ENCODE measurements at regions not wholly inside any gene's neighbourhood (a gene's known extent, or its start where the extent isn't known, plus 50 kb on each side); places are given as distances from the start of the nearest gene placed in this dataset.
"Not testable (repeated sequence)": the region's sequence is repeated elsewhere in the genome, so short reads cannot be mapped to it uniquely, and the experiment has no call there.

DNA sequence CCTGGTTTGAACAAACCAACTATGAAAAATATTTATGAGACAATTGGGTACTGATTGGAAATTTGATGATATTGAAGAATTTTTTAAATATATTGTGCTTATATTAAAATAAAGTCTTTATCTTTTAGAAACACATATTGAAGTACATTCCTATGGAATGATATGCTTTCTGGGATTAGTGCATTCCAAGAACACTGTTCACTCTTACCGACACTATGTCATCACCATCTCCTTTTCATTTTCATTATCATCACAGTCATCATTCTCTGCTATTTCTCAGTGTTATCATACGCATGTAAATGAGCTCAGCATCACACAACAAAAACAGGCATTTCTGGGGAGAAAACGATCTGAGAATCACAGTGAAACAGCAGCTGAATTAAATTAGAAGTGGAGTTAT lies 513.3 kb upstream of the CCDC196 start:
- DNase-seq: no peak

DNA sequence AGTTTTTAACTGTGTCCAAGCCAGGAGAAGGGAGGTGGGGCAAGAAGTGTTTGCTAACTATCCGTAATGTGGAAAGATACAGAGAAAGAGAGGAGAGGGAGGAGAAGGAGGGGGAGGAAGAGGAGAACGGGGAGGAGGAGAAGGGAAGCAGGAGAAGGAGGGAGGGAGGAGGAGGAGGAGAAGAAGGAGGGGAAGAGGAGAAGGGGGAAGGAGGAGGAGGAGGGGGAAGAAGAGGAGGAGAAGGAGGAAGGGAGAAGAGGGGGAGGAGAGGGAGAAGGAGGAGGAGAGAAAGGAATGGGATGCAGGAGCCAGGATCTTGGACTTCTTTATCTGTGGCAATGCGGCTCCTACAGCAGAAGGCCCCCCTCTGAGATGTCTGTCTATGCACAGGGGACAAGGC lies 510.3 kb upstream of the CCDC196 start:
- no peak for DNase-seq

DNA sequence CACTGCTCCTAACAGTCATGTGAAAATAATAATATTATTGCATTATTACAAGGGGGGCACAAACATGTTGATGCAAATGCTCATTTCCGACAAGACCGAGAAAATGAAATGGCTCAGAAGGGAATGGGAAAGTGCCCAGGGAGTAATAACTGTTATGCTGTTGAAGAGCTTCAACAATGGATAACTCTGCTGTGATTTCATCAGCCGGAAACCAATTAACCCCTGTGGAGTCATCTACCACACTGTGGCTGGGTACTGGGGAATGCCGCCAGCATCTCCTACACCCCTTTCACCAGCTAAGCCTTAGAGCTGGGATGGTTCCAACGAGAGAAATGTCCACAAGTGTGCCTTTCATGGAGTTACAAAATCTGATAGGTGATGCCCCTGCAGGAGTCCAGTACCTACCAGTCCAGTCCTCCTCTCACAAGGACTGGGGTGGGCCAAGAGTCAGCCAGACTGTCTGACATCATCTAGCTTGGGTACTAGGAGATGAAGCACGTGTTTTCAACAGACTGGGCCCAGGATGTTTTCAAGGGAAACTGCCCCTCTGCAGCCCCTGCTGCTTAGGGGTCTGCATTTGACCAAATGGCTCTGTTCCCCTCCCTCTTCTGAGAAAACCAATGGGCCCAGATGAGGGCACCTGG lies 509.3 kb upstream of the CCDC196 start:
- no peak for DNase-seq

DNA sequence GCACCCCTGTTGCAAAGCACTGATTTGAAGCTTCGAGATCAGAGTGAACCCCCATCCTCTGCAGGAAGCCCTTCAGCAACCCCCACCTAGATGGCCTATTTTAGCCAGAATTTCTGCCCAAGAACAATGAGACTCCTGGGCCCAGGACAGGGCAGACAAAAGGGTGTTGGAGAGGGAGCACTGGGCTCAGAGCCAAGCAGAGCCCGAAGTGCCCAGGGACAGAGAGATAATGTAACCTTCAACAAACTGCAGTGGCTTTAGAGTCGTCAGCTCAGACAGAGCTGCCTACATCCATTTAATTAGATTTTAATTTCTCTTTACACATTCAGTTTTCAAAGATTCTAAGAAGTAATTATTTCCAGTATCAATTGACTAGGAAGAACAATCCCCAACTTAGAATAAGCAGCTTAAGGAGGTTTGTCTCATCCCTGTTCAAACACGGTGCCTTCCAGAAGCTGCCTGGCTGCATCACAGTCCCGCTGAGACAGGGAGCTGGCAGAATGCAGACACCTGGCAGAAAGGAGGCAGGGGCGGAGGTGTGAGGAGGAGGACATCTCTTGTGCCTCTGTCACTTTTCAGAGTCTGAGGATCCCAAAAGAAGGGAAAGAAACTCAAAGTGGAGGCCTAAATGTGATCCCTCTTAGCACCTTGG lies 504.9 kb upstream of the CCDC196 start:
- DNase-seq: no peak

DNA sequence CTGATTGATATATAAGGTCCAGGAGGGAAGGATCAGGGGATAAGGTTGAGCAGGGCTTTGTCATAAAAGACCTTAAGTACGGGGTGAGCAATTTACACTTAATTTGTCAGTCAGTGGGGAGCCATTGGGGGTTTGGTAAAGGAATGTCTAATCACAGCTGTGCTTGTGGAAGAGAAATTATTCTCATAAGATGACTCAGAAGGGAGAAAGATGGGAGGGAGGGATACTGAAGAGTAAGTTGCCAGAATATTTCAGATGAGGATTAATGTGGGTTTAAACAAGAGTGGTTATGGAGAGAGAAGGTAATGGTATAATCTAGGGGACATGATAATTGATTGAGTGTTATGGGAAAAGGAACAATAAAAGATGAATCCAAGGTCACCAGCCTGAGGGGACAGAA lies 500.1 kb upstream of the CCDC196 start:
- no peak for DNase-seq

DNA sequence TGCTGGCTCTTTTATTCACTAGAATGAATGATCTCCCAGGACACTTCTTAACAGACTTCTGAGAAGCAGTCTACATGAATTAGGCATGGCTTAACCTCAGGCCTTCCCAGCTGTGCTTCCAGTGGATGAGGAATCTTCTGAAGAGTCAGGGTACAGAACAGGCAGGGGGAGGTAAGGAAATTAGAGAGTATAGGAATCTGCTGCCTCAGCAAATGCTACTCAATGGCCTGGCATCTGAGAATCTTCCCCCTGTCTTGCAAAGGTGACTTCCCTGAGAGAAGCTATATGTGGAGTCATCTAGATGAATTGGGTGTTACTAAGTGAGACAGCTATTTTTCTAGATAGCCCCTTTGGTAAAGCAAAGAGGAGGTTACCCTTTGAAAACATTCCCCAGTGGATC lies 496.2 kb upstream of the CCDC196 start:
- DNase-seq: no peak

DNA sequence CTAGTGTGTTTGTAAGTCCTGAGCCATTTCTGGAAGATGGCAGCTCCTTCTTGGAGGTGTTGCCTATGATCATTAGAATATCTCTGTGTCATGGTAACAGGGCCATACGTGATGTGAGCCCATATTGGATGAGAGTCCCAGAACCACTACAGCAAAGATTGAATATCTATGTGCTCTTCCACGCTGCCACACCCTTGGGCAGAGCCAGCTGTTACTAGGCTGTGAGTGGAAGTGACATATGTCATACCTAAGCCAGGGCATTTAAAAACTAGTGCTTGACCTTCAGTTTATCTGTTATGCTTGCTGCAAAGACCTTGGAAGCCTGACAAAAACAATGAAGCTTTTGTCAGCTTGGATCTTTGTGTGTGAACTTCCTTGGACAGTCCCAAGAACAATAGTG lies 495.1 kb upstream of the CCDC196 start:
- no peak for DNase-seq

DNA sequence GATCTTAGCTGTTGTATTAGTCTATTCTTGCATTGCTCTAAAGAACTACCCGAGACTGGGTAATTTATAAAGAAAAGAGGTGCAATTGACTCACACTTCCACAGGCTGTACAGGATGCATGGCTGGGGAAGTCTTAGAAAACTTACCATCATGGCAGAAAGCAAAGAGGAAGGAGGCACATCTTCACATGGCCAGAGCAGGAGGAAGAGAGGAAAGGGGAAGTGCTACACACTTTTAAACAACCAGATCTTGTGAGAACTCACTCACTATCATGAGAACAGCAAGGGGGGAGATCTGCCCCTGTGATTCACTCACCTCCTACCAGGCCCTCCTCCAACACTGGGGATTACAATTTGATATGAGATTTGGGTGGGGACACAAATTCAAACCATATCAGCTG lies 494.2 kb upstream of the CCDC196 start:
- DNase-seq: not testable (repeated sequence)

DNA sequence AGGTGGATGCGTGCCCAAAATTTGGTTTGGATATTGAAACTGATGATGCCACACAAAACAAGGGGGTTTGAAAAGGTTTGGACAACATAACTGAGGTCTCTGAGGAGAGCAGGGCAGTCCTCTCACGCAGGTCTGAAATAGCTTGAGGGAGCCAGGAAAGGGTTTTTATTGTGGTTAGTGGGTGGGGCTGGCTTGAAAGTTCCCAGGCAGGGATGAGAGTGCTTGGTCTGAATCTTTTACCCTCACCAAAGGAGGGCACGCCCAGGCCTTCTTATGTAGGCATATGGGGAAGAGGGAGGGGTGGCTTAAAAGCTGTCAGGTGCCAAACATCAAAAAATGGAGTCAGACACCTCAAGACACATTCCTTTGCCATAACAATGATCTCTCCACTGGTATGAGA lies 493.1 kb upstream of the CCDC196 start:
- DNase-seq: no peak

DNA sequence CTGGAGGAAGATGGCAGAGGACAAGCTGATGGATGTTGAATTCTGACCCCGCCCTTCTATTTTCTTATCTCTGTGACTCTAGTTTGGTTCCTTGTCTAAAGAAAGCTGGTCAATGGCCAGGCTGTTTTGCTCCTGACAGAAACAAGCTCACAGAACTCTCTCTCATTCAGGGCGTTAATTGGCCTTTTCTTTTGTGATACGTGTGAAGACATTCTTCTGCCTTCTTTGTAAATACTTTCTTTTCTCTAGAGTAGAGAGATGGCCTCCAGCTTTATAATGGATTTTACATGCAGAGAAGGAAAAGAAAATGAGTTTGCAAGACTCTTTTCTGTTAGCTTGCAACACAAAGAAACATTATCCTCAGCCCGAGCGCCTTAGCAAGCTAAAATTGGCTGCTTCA lies 492.2 kb upstream of the CCDC196 start:
- no peak for DNase-seq

DNA sequence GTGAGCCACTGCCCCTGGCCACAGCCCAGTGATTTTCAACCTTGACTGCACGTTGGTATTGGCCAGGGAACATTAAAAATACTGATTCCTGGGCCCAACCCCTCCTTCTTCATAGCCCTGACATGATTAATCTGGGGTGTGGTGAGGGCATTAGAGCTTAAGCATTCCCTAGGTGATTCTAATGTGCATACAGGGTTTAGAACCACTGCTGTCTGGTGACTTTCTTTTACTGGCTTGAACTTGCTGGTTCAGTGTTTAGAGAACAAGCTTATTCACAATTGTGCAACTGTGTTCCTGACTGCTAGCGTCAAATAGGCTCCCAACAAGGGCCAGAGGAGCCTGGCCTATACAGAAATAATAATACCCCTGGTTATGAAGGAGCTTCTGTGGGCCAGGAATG lies 488.8 kb upstream of the CCDC196 start:
- no peak for DNase-seq

DNA sequence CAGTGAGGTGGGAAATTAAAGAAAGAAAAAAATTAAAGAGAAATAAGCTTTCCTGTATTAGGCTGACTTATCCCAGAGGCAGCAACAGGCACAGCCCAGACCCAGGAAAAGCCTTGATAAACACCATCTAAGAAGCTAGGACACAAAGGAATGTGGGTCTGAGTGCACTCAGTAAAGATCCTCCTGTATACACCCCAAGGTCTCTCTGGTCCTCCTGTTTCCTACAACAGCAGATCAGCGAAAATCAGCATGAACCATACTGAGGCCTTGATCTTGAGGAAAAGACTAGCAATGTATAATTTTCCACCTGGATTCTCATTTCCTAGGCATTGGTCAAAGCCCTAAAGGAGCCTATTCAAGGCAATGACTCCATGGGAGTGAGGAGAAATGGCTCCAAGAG lies 486.3 kb upstream of the CCDC196 start:
- no peak for DNase-seq

DNA sequence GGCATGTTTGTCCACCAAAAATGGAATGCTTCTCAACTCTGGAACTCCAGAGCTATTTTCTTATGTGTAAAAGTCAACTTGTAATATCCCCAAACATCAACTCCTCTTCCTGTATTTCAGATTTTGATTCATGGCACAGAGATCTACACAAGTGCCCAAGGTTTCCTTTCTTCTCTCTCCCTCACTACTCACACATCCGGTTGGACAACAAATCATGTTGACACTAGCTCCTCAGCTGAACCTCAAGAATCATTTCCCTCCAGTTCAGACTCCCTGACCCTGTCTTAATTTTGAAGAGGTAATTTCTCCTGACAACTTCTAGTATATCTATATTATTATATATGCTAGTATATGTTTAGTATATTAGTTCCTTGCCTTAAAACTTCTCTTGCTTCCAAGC lies 485.4 kb upstream of the CCDC196 start:
- DNase-seq: no peak

DNA sequence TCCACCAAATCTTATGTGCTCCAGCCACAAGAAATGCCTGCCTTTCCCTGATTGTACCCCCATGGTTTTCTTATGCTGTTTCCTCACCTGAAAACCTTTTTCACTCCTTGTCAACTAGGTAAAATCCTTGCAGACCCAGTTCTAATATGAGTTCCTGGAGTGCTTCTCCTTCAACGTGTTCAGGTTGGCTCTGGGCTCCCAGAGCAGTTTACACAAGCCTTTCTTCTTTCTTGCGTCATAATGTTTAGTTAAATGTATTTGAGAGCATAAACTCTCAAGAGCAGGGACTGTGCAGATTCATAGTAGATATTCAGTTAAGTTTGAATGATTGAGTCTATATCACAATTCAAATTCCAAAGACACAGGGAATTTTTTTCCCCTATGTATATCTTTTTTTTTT lies 484.8 kb upstream of the CCDC196 start:
- DNase-seq: no peak

DNA sequence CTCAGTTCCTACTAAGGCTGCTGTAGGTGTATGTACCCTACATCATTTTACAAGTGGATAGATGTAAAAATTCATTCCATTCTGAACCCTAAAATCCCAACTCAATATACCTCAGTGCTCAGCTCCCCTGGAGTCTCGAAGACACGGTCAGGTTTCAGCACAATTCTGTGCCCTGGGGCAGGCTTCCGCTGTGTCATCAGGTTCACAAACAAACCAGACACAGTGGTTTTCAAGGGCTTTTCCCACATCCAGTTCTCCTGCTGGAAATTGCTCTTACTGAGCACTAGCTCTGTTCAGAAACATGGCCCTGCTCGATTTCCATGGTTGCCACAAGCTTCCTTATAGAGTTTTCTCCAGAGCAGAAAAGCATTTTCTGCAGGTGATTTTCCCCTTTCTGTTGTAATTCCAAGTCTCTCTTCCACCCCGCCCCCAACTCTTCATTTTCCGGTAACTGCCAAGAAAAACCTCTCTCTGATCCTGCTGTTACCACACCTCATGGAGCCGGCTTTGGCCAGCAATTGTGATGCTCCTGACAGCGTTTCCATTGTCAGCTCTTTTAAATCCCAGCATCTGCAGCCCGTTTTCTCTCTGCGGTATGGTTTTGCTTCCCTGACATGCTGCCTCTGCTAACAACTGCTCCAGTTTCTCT lies 483.0 kb upstream of the CCDC196 start:
- no peak for DNase-seq

DNA sequence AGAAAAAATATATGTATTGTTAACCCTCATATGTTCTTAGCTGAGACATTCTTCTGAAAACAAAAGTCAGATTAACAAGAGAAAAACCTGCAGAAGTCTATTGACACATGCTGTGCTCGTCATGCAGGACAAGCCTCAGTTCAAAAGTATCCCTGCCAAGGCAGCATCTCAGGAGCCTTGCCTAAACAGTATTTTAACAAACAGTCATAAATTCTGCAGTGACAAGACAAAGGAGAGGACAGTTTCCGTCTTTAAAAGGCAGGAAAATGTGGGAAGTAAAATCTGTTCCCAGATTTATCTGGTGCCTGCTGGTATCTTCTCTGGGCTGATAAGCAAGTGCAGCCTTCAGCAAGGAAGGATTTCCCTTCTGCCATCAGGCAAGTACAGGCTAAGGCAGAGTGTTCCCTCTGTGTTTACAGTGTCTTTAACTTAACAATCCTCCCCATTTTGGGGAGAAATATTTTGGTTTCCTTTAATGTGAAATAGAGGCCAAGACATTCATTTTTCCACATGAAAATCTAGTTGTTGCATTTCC lies 480.2 kb upstream of the CCDC196 start:
- no peak for DNase-seq

DNA sequence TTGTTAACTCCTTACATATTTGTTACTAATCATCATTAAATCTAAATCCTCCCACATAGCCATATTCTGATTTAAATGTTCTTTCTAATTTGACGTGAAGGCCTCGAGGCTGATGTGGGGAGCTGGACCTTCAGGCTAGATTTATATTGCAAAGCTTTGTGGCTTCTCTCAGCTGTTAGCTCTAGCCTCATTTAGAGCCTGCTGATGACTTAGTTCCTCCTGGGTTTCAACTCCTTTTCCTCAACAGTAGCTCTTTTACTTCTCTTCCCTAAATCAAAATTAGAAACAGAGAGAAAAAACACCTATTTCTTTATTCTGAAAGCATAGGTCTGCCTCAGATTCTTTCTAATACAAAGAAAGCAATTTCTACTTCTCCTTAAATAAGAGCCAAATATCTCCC lies 477.5 kb upstream of the CCDC196 start:
- DNase-seq: no peak

DNA sequence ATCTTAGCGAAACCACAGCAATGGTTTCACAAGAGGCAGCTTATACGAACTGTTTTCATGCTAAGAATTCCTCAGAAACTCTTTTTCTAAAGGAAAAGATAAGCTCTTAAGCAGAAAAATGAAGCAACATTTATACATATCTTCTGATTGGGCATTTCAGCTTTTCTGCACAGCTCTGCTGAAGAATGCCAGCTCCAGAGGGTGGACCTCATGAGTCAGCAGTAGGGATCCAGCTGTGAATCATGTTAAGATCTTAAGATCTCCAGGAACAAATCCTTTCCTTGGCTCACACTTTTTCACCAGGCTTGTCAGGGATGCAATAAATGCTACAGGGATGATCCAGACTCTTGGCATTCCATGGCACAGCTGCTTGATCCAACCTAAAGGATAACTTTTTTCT lies 477.1 kb upstream of the CCDC196 start:
- no peak for DNase-seq

DNA sequence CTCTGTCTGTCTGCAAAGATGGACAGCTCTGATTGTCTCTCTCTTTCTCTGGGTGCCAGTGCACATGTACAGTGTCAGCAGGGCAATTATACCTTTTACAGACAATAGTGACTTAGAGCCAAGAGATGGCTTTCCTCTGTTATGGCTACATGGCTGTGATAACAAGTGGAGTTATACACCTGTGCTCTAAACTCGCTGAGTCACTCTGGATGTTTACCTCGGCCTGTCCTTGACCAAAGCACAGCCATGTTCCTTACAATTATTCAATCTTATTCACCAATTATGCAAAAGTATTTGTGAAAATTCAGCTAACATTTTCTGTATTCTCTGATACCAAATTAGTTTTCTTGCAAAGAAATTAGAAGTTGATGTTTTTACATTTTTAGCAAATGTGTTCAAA lies 475.5 kb upstream of the CCDC196 start:
- DNase-seq: no peak

DNA sequence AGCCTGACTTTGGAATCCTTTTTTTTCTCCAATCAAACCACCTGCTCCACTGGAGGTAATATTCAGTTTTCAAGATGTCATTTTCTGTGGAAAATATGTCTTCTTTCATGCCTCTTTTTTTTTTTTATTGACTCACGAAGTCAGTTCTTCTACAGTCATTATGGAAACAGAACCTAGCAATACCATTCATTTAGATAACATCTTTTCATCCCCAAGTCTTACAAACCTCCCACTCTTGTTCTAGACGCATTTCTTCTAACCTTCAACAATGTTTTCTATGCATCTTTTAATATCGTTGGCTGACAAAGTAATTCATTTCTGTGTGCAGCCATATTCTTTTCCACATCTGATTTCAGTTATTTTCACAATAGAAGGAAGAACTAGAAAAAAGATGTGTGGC lies 474.3 kb upstream of the CCDC196 start:
- no peak for DNase-seq

DNA sequence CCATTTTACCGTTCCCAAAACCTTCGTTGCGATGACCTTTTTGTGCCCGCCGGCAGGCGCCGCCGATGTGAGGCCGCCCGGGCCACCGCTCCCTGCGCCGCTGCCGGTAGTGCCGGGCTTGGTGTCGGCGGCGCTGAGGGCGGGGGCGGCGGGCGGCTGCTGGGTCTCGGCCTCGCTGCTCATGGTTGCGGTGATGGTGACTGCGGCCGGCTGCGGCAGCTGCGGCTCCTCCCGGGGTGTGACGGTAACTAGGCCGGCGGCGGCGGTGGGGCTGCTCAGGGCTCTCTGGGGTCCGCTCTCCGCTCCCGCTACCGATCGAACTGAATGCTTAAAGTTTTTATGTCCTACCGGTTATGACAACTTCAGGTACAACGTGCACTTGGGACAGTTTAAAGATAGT lies 472.6 kb upstream of the CCDC196 start:
- not testable (repeated sequence) for DNase-seq

DNA sequence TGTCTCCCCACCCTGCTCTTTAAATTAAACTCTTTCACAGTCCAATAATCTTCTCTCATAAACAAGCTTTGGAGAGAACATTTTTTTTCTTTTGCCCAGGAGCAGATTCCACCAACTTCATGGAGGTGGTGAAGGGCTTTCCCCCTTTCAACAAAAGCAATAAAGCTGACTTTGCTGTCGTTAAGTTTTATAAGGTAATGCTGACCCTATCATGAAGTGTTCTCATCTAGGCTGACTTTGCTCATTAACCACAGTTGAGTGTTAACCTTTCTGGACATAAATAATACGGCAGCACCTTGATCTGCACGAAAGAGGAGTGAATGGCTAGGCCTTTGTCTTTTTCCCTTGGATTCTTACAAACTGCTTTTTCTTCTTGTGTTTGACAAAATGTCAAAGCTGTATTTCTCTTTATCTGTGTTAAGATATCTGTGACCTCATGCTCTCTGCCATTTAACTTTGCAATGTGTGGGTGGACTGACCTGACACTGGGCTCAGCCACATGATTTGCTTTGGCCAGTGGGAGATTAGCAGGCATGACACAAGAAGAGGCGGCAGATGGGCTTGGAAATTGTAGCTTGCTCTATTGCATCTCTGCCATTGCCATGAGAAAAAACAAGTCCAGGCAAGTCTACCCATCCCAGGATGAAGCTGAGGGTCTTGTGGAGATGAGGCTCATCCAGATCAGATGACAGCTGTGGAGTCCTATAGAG lies 470.9 kb upstream of the CCDC196 start:
- DNase-seq: no peak

DNA sequence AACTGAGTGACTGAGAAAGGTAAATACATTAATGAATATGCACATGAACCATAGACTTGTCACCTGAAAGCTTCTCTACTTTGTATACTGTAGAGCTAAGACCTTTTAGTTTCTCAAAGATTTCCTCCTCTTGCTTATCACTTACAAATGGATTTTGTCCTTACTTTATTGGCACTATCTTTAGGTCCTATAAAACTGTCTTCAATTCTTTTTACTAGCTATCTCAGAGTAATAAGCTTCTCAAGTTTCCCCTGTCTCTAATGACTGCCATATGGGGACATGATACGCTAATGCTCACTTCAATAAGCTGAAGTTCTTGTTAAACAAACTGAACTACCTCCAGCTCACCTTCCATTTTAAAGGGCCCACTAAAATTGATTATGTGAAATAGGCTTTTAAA lies 468.2 kb upstream of the CCDC196 start:
- DNase-seq: no peak

DNA sequence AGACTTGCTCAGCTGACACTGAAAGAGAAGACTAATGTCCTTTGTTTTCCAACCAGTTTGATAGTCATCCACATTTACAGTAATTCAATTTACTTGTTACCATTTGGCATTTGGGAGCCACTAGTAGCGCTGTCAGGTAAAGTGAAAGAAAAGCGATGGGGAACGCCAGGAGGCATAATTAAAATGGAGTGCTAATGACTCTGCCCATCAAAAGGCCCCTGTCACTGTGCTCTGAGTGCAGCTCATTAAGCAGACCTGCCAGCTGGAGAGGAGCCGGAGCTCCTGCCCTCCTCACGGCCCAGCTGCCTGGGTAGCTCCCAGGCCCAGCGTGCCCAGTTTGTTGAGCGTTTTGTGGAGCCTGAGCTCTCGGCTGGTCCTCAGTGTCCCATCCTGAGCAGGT lies 463.6 kb upstream of the CCDC196 start:
- DNase-seq: no peak
